Fibroblast of mammary gland (primary cell): ENCODE measurements at regions not wholly inside any gene's neighbourhood (a gene's known extent, or its start where the extent isn't known, plus 50 kb on each side); places are given as distances from the start of the nearest gene placed in this dataset.

ENCODE experiments used
- DNase-seq: peaks from one replicate; pipeline ENCODE4 v3.0.0-alpha.2; 2010; ENCODE audit warnings: low read depth
- H3K4me3 ChIP-seq: 2 replicates; pipeline ENCODE4 v1.5.1; 2011; ENCODE audit warnings: low read depth, mild to moderate bottlenecking, low read length, moderate library complexity; ENCODE audit not compliant: control insufficient read depth
- CTCF ChIP-seq: conservative IDR thresholded peaks from 2 replicates; pipeline ENCODE4 v1.5.1; 2011; ENCODE audit warnings: low read depth, low read length, inconsistent platforms; ENCODE audit not compliant: control insufficient read depth, insufficient read depth

DNA sequence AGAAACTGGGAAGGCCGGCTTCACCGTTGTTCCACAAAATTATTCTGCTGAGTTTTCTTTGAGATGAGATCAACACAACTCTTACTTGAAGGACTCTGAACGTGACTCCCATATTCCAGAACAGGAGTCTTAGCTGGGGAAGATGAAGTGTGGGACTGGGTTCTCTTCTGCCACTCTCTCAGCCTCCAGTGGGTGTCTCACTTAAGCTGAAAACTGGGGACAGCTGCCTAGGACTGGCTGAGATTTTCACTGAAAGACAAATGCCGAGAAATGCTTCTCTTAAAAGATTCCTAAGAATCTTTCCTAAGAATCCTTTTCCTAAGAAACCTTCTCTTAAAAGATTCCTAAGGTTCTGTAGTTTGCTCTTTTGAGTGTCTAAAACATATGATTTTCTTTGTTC is 156.6 kb upstream of the LHCGR start:
- no peak overlapping the region for H3K4me3 ChIP-seq
- no peak for DNase-seq
- TF ChIP-seq CTCF, result no peak

GRCh38 chr2:48910961-48911360 is 155.4 kb upstream of the LHCGR start:
- no peak for TF ChIP-seq CTCF
- no peak overlapping the region for H3K4me3 ChIP-seq
- DNase-seq, result no peak

- DNase-seq, result no peak
- TF ChIP-seq CTCF, result no peak
- H3K4me3 ChIP-seq, result no peak overlapping the region
These were observed 151.1 kb upstream of the LHCGR start for GRCh38 chr2:48906633-48907032.

DNA sequence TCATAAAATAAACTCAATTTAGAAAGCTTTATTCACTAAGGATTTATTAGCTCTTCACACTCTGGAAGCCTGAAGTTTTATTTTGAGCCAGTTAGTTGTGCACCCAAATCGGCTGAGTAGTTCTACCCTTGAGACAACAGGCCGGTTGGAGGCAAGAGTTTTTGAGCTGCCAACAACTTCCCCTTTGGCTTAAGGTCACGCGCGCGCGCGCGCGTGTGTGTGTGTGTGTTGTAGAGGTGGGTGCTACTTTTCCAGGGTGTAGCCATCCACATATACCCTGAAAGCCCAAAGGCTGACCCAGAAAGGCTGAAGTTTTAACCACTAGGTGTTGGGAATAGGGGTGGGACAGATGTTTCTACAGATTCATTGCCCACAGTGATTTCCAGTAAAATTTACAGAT is 150.2 kb upstream of the LHCGR start:
- TF ChIP-seq CTCF, result no peak
- no peak overlapping the region for H3K4me3 ChIP-seq
- no peak for DNase-seq

- DNase-seq, result no peak
- H3K4me3 ChIP-seq, result no peak overlapping the region
- peak; percentile 1 for TF ChIP-seq CTCF
These were observed 147.0 kb upstream of the LHCGR start for GRCh38 chr2:48902521-48902920.

DNA sequence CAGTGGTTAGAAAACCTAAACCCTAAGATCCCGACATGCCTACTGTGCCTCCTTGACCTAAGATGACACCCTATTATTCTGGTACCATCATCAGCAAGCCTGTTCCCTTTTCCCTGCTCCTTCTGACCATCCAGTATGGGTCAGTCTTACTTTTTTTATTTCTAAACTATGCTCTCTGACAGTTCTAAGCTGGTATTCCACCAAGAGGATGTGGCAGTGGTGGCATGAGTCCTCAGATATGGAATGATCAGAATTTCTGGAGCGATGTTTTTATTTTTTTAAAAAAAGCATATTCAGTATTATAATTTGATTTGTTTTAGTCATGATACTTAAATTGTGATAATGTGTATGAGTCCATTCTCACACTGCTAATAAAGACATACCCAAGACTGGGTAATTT is 145.9 kb upstream of the LHCGR start:
- TF ChIP-seq CTCF, result no peak
- DNase-seq, result no peak
- no peak overlapping the region for H3K4me3 ChIP-seq

DNA sequence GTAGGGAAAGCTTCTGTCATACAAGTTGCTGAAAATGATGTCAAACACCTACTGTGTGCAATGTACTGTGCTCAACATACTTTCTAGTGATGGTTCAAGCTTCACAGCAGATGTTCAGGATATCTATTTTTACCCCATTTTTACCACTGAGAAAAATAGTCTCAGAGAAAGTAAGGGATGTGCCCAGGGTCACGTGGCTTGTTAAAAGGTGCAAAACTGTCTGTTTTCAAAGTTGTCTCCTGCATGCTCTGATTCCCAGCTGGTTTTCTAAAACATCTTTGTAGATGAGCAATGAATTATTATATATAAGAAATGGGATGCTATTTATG is 145.5 kb upstream of the LHCGR start:
- TF ChIP-seq CTCF, result no peak
- no peak for DNase-seq
- no peak overlapping the region for H3K4me3 ChIP-seq
